K562 (cell line): ENCODE measurements at regions not wholly inside any gene's neighbourhood (a gene's known extent, or its start where the extent isn't known, plus 50 kb on each side); places are given as distances from the start of the nearest gene placed in this dataset.

ENCODE experiments used
- ATAC-seq: fragments of 200-7000 bp; cut with Tn5 transposase; 3 replicates; pipeline ENCODE4 v1.9.1; 2020; ENCODE audit warnings: moderate library complexity
- BruUV-seq: library from RNA; stranded (reverse); fragments of 400-500 nt; replicated peaks from 2 replicates; lab custom pipeline; 2021; lab: Mats Ljungman, UMichigan
- CTCF ChIA-PET: fragments of 300-600 bp; formaldehyde crosslinking; extraction: SDS; loops from one replicate; lab custom pipeline; 2021; ENCODE audit warnings: low intra/inter-chr PET ratio; lab: Yijun Ruan, JAX
- POLR2A ChIA-PET: fragments of 300-600, 350-650 bp; sonication (Branson Sonifier 250); formaldehyde crosslinking; extraction: SDS; loops from one replicate; lab custom pipeline; 2021; ENCODE audit warnings: antibody characterized with exemption, inconsistent platforms; lab: Yijun Ruan, JAX
- DNase-seq, 4 experiments: peaks; one replicate each; pipeline versions ENCODE4 v3.0.0 to v3.0.0-alpha.2; 2011 to 2018; ENCODE audit warnings: low spot score in 3 of 4, mixed read lengths in 3 of 4; ENCODE audit errors: extremely low read depth in 1 of 4
- FAIRE-seq: peaks from 2 replicates; lab custom pipeline; 2011; peaks lifted over from hg19 to GRCh38; lab: Jason Lieb, UNC
- H2AFZ ChIP-seq: 2 replicates; pipeline ENCODE4 v1.6.0; 2011; ENCODE audit warnings: low read depth, low read length, control low read depth, inconsistent platforms
- H3K27ac ChIP-seq: fragments of 200-600 bp; 3 replicates; pipeline ENCODE4 v1.8.0; 2011; ENCODE audit warnings: low read depth, mild to moderate bottlenecking, control low read depth, inconsistent platforms, low read length, moderate library complexity, mixed read lengths; ENCODE audit errors: extremely low read depth
- H3K27me3 ChIP-seq, 2 experiments: fragments of 300-600 bp in 1 of 2; 2 replicates in 1 of 2; 3 replicates in 1 of 2; pipeline versions ENCODE4 v1.6.0 to v1.8.0; 2011; ENCODE audit warnings: inconsistent platforms in 2 of 2, low read length in 2 of 2, mild to moderate bottlenecking in 1 of 2, mixed read lengths in 1 of 2, moderate library complexity in 1 of 2; ENCODE audit not compliant: control insufficient read depth in 2 of 2, insufficient read depth in 2 of 2
- H3K36me3 ChIP-seq: fragments of 300-600 bp; 3 replicates; pipeline ENCODE4 v1.8.0; 2011; ENCODE audit warnings: mild to moderate bottlenecking, low read length, inconsistent platforms; ENCODE audit not compliant: control insufficient read depth, insufficient read depth
- H3K4me1 ChIP-seq, 2 experiments: fragments of 200-600 bp in 1 of 2; replicated peaks in 1 of 2; 2 replicates in 1 of 2; 3 replicates in 1 of 2; pipeline versions ENCODE4 v1.5.1 to v1.8.0; 2011; ENCODE audit warnings: inconsistent platforms in 2 of 2, low read length in 2 of 2, mild to moderate bottlenecking in 1 of 2, mixed read lengths in 1 of 2, moderate library complexity in 1 of 2; ENCODE audit not compliant: control insufficient read depth in 2 of 2, insufficient read depth in 2 of 2
- H3K4me2 ChIP-seq: 2 replicates; pipeline ENCODE4 v1.6.1; 2011; ENCODE audit warnings: low read length, control low read depth, inconsistent platforms, mixed read lengths; ENCODE audit not compliant: insufficient read depth
- H3K4me3 ChIP-seq: fragments of 200-600 bp; sonication (generic), shearing (Covaris generic); 2 replicates; pipeline ENCODE4 v1.5.1; 2016; ENCODE audit warnings: control low read depth, inconsistent platforms
- H3K79me2 ChIP-seq: fragments of 200-600 bp; 3 replicates; pipeline ENCODE4 v1.8.0; 2011; ENCODE audit warnings: low read length, inconsistent platforms; ENCODE audit not compliant: control insufficient read depth, insufficient read depth
- H3K9ac ChIP-seq, 2 experiments: 2 replicates each; pipeline versions ENCODE4 v1.6.0 to v1.6.1; 2011; ENCODE audit warnings: low read depth in 2 of 2, low read length in 2 of 2, control low read depth in 1 of 2, inconsistent platforms in 1 of 2, mild to moderate bottlenecking in 1 of 2, mixed read lengths in 1 of 2; ENCODE audit not compliant: insufficient read depth in 1 of 2
- H3K9me1 ChIP-seq: one replicate; pipeline ENCODE4 v1.6.0; 2011; ENCODE audit warnings: inconsistent platforms, mild to moderate bottlenecking, low read length, moderate library complexity; ENCODE audit not compliant: control insufficient read depth, insufficient read depth
- H3K9me3 ChIP-seq: replicated peaks from 2 replicates; pipeline ENCODE4 v1.5.1; 2011; ENCODE audit warnings: low read depth, low read length, inconsistent platforms; ENCODE audit not compliant: control insufficient read depth, insufficient read depth
- H4K20me1 ChIP-seq: replicated peaks from 2 replicates; pipeline ENCODE4 v1.6.1; 2011; ENCODE audit warnings: low read length, inconsistent platforms, mixed read lengths; ENCODE audit not compliant: control insufficient read depth, insufficient read depth
- BACH1 ChIP-seq: fragments of 200-800 bp; sonication (Bioruptor generic); IDR thresholded peaks from 2 replicates; pipeline ENCODE4 v1.6.1; 2016; ENCODE audit warnings: missing genetic modification characterization, missing compliant biosample characterization
- CREM ChIP-seq: IDR thresholded peaks from 2 replicates; pipeline ENCODE4 v1.6.1; 2014; ENCODE audit warnings: antibody characterized with exemption, low read depth
- GMEB1 ChIP-seq: fragments of 250-450 bp; sonication (Bioruptor Pico); IDR thresholded peaks from 2 replicates; pipeline ENCODE4 v1.4.0; 2020; ENCODE audit warnings: mild to moderate bottlenecking
- HDAC8 ChIP-seq: fragments of 450-650 bp; IDR thresholded peaks from 2 replicates; pipeline ENCODE4 v1.6.1; 2016; ENCODE audit warnings: mild to moderate bottlenecking, missing genetic modification characterization, moderate library complexity, missing compliant biosample characterization
- HLTF ChIP-seq: fragments of 450-650 bp; IDR thresholded peaks from 2 replicates; pipeline ENCODE4 v1.6.1; 2016
- HNRNPK ChIP-seq: fragments of 200-400 bp; formaldehyde crosslinking; IDR thresholded peaks from one replicate; pipeline ENCODE4 v1.6.1; 2018; ENCODE audit warnings: mild to moderate bottlenecking, low read depth, low read length; ENCODE audit not compliant: poor library complexity, severe bottlenecking
- MIER1 ChIP-seq: fragments of 450-650 bp; IDR thresholded peaks from 2 replicates; pipeline ENCODE4 v1.6.1; 2016; ENCODE audit warnings: antibody characterized with exemption, mild to moderate bottlenecking, low read depth
- NRF1 ChIP-seq, 2 experiments: fragments of 450-650 bp; IDR thresholded peaks in 1 of 2; conservative IDR thresholded peaks in 1 of 2; 2 replicates each; pipeline ENCODE4 v1.6.1; 2014; ENCODE audit warnings: mild to moderate bottlenecking in 2 of 2
- PHF21A ChIP-seq: fragments of 450-650 bp; IDR thresholded peaks from 2 replicates; pipeline ENCODE4 v1.6.1; 2017; ENCODE audit warnings: low read depth, borderline replicate concordance
- RBM39 ChIP-seq: fragments of 200-400 bp; formaldehyde crosslinking; optimal IDR thresholded peaks from 2 replicates; pipeline ENCODE3; 2018; ENCODE audit warnings: low read depth, low read length
- SIN3B ChIP-seq: fragments of 450-650 bp; IDR thresholded peaks from 2 replicates; pipeline ENCODE4 v1.6.1; 2017; ENCODE audit warnings: low read depth, mild to moderate bottlenecking, moderate library complexity
- STAT5A ChIP-seq: IDR thresholded peaks from 2 replicates; pipeline ENCODE4 v1.6.1; 2012; ENCODE audit warnings: low read length, inconsistent platforms, borderline replicate concordance
- TFAP4 ChIP-seq: sonication (generic); formaldehyde crosslinking; IDR thresholded peaks from 2 replicates; pipeline ENCODE4 v1.8.0; 2022; ENCODE audit warnings: missing genetic modification reagents, mild to moderate bottlenecking, moderate library complexity, borderline replicate concordance
- ZBTB43 ChIP-seq: sonication (generic); formaldehyde crosslinking; IDR thresholded peaks from 2 replicates; pipeline ENCODE4 v1.8.0; 2023; ENCODE audit warnings: mild to moderate bottlenecking, missing genetic modification reagents
- ZKSCAN3 ChIP-seq: fragments of 250-450 bp; sonication (Bioruptor Pico); IDR thresholded peaks from 2 replicates; pipeline ENCODE4 v1.4.0; 2020
- WGBS: fragments of 100-300 bp; shearing (Covaris generic); methylation state at CpG from one replicate; pipeline ENCODE4 v1.1.6; 2016; ENCODE audit warnings: low coverage, mixed read lengths; ENCODE audit not compliant: insufficient coverage; ENCODE audit errors: missing lambda C conversion rate; 5-methylcytosine and 5-hydroxymethylcytosine counted together
- in situ Hi-C: fragments of 300-500 bp; cut with MboI; formaldehyde crosslinking; loops from 4 replicates; pipeline ENCODE4 v1.15.0; 2018; ENCODE audit warnings: inconsistent platforms, mixed read lengths
- intact Hi-C: fragments of 100-400 bp; cut with micrococcal nuclease; formaldehyde crosslinking; loops from 2 replicates; pipeline ENCODE4 v1.14.2; 2022
- TF ChIP-seq, protein P1 (sequence below), 3 experiments: IDR thresholded peaks in 2 of 3; conservative IDR thresholded peaks in 1 of 3; 2 replicates each; pipeline ENCODE4 v1.5.1; 2011 to 2012; ENCODE audit warnings: low read length in 3 of 3, mild to moderate bottlenecking in 3 of 3, control low read depth in 2 of 3, improper control_type of control experiment in 1 of 3, inconsistent platforms in 1 of 3, low read depth in 1 of 3, mixed read lengths in 1 of 3, moderate library complexity in 1 of 3; ENCODE audit not compliant: insufficient read depth in 2 of 3

GRCh38 chr16:79765901-79766394 is 165.4 kb upstream of the MAF start:
- intact Hi-C loops, result no loop called here

More at GRCh38 chr16:79765901-79766394, 165.4 kb upstream of the MAF start:
- H3K79me2 ChIP-seq, result no peaks in the 10 kb centered on the region; the same call in 2 of the 3 replicates
- peaks cover 11 to 24% of the 10 kb centered on the region in 2 experiments for H3K4me1 ChIP-seq
- H3K27ac ChIP-seq, result no peak overlapping the region
- ChIA-PET CTCF (no interaction called here), POLR2A (interaction anchor here (2.2 kb wide), 1 partner anchor 16 kb away, joined by 5 read pairs; no protein-coding TSS in a partner anchor)
- H3K9me3 ChIP-seq, result no peaks in the 10 kb centered on the region
- no peak overlapping the region for H3K4me2 ChIP-seq
- TF ChIP-seq, protein P1, sequence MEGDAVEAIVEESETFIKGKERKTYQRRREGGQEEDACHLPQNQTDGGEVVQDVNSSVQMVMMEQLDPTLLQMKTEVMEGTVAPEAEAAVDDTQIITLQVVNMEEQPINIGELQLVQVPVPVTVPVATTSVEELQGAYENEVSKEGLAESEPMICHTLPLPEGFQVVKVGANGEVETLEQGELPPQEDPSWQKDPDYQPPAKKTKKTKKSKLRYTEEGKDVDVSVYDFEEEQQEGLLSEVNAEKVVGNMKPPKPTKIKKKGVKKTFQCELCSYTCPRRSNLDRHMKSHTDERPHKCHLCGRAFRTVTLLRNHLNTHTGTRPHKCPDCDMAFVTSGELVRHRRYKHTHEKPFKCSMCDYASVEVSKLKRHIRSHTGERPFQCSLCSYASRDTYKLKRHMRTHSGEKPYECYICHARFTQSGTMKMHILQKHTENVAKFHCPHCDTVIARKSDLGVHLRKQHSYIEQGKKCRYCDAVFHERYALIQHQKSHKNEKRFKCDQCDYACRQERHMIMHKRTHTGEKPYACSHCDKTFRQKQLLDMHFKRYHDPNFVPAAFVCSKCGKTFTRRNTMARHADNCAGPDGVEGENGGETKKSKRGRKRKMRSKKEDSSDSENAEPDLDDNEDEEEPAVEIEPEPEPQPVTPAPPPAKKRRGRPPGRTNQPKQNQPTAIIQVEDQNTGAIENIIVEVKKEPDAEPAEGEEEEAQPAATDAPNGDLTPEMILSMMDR (IDR thresholded peaks at IDR 0.05 in 2 of 3, conservative IDR thresholded peaks at IDR 0.05 in 1 of 3; ENCODE audit: insufficient read depth in 2 of 3, low read depth in 1 of 3, low read length in 3 of 3), result no peak
- TF ChIP-seq BACH1 (no peak), NRF1 (conservative IDR thresholded peaks at IDR 0.05 in 1 of 2, IDR thresholded peaks at IDR 0.05 in 1 of 2) (no peak), PHF21A (no peak), ZKSCAN3 (no peak), TFAP4 (CRISPR knock-in tag) (no peak), ZBTB43 (no peak), SIN3B (no peak), MIER1 (no peak), STAT5A (no peak), HNRNPK (no peak), GMEB1 (no peak), HLTF (no peak), HDAC8 (tag) (no peak), CREM (no peak), RBM39 (no peak)
- H3K36me3 ChIP-seq, result no peaks in the 10 kb centered on the region
- in situ Hi-C loops, result no loop called here
- no peaks in the 10 kb centered on the region for H3K27me3 ChIP-seq
- FAIRE-seq (no peak), DNase-seq (no peak), ATAC-seq (no peak)
- H2AFZ ChIP-seq, result no peak overlapping the region
- no peaks in the 10 kb centered on the region for H4K20me1 ChIP-seq
- no peak overlapping the region for H3K9ac ChIP-seq
- H3K4me3 ChIP-seq, result no peak overlapping the region
- BruUV-seq, result no TSS peak
- no peaks in the 10 kb centered on the region for H3K9me1 ChIP-seq
- WGBS, result 14% methylated on average over 2 of the region's 2 CpGs
